ENCODE measurements at regions not wholly inside any gene's neighbourhood (a gene's known extent, or its start where the extent isn't known, plus 50 kb on each side); places are given as distances from the start of the nearest gene placed in this dataset.
"Not testable (repeated sequence)": the region's sequence is repeated elsewhere in the genome, so short reads cannot be mapped to it uniquely, and the experiment has no call there.

- H3K4me1 Mint-ChIP-seq (ENCODE audit: unreplicated experiment); H3K27ac Mint-ChIP-seq: not testable (repeated sequence)
These were observed 755.8 kb upstream of the ADGRB3 start for GRCh38 chr6:67879105-67879904.

GRCh38 chr6:67878216-67878615, 756.9 kb upstream of the ADGRB3 start:
- H3K9me3 Mint-ChIP-seq; DNase-seq (ENCODE audit: extremely low spot score, unreplicated experiment); H3K4me1 Mint-ChIP-seq (ENCODE audit: unreplicated experiment); H3K4me3 Mint-ChIP-seq; H3K36me3 Mint-ChIP-seq; H3K27me3 Mint-ChIP-seq; H3K27ac Mint-ChIP-seq: not testable (repeated sequence)

More at GRCh38 chr6:67879105-67879904, 755.8 kb upstream of the ADGRB3 start:
- H3K4me3 Mint-ChIP-seq; H3K36me3 Mint-ChIP-seq; DNase-seq (ENCODE audit: extremely low spot score, unreplicated experiment); H3K27me3 Mint-ChIP-seq; H3K9me3 Mint-ChIP-seq: not testable (repeated sequence)

GRCh38 chr6:67877288-67877687, 757.8 kb upstream of the ADGRB3 start:
- Mint-ChIP-seq H3K4me3 (no peak overlapping the region), H3K4me1 (ENCODE audit: unreplicated experiment) (no peaks in the 10 kb centered on the region), H3K9me3 (peaks cover 8% of the 10 kb centered on the region), H3K36me3 (no peaks in the 10 kb centered on the region), H3K27ac (no peak overlapping the region), H3K27me3 (no peaks in the 10 kb centered on the region)
- TF ChIP-seq CTCF (conservative IDR thresholded peaks at IDR 0.05): no peak
- DNase-seq (ENCODE audit: extremely low spot score, unreplicated experiment): no peak

- no peaks in the 10 kb centered on the region for H3K27me3 Mint-ChIP-seq
- DNase-seq (ENCODE audit: extremely low spot score, unreplicated experiment): no peak
- no peak for TF ChIP-seq CTCF (conservative IDR thresholded peaks at IDR 0.05)
- H3K4me3 Mint-ChIP-seq: no peak overlapping the region
- no peaks in the 10 kb centered on the region for H3K36me3 Mint-ChIP-seq
- peaks cover 9% of the 10 kb centered on the region for H3K9me3 Mint-ChIP-seq
- no peaks in the 10 kb centered on the region for H3K4me1 Mint-ChIP-seq (ENCODE audit: unreplicated experiment)
- H3K27ac Mint-ChIP-seq: no peak overlapping the region
These were observed 759.2 kb upstream of the ADGRB3 start for GRCh38 chr6:67875877-67876383.

- Mint-ChIP-seq H3K27me3 (no peaks in the 10 kb centered on the region), H3K36me3 (no peaks in the 10 kb centered on the region), H3K4me1 (ENCODE audit: unreplicated experiment) (no peaks in the 10 kb centered on the region), H3K4me3 (no peak overlapping the region), H3K9me3 (peaks cover 9% of the 10 kb centered on the region), H3K27ac (no peak overlapping the region)
- no peak for TF ChIP-seq CTCF (conservative IDR thresholded peaks at IDR 0.05)
- DNase-seq (ENCODE audit: extremely low spot score, unreplicated experiment): no peak
These were observed 764.8 kb upstream of the ADGRB3 start for GRCh38 chr6:67870321-67870720.

GRCh38 chr6:67863346-67863745, 771.7 kb upstream of the ADGRB3 start:
- no peaks in the 10 kb centered on the region for H3K9me3 Mint-ChIP-seq
- H3K4me1 Mint-ChIP-seq (ENCODE audit: unreplicated experiment): no peaks in the 10 kb centered on the region

More at GRCh38 chr6:67863346-67863745, 771.7 kb upstream of the ADGRB3 start:
- DNase-seq (ENCODE audit: extremely low spot score, unreplicated experiment): no peak
- Mint-ChIP-seq H3K4me3 (no peak overlapping the region), H3K27me3 (no peaks in the 10 kb centered on the region), H3K36me3 (no peaks in the 10 kb centered on the region), H3K27ac (no peak overlapping the region)
- TF ChIP-seq CTCF (conservative IDR thresholded peaks at IDR 0.05): no peak
